Ovary (tissue), 7 donors: ENCODE measurements at regions not wholly inside any gene's neighbourhood (a gene's known extent, or its start where the extent isn't known, plus 50 kb on each side); places are given as distances from the start of the nearest gene placed in this dataset.
"Not testable (repeated sequence)": the region's sequence is repeated elsewhere in the genome, so short reads cannot be mapped to it uniquely, and the experiment has no call there.

ENCODE experiments used
- DNase-seq, 5 donors: peaks; one replicate each; pipeline ENCODE4 v3.0.0-alpha.2; 2019 to 2020
- H3K27ac ChIP-seq, 2 donors: fragments of 200-600 bp; one replicate each; pipeline versions ENCODE4 v1.5.1 to v1.8.0; 2019 to 2022
- H3K27me3 ChIP-seq: fragments of 200-600 bp; one replicate; pipeline ENCODE4 v1.8.0; 2022
- H3K36me3 ChIP-seq: fragments of 200-600 bp; sonication (generic); one replicate; pipeline ENCODE4 v1.5.1; 2019
- H3K4me1 ChIP-seq: one replicate; pipeline ENCODE4 v1.8.1; 2013; ENCODE audit warnings: mild to moderate bottlenecking, moderate library complexity; ENCODE audit not compliant: insufficient read depth
- H3K4me3 ChIP-seq: fragments of 200-600 bp; sonication (generic); one replicate; pipeline ENCODE4 v1.5.1; 2017
- H3K9me3 ChIP-seq, 2 donors: fragments of 200-600 bp in 1 of 2; sonication (generic) in 1 of 2; one replicate each; pipeline versions ENCODE4 v1.5.1 to v1.8.1; 2013 to 2019; ENCODE audit warnings: mild to moderate bottlenecking in 1 of 2, moderate library complexity in 1 of 2
- WGBS, 3 donors: extraction: QIAGEN DNeasy Blood & Tissue Kit in 1 of 3; methylation state at CpG; one replicate each; pipeline versions ENCODE4 v1.1.5 to v1.1.7; 2013 to 2017; 5-methylcytosine and 5-hydroxymethylcytosine counted together
- intact Hi-C, 4 donors: fragments of 100-400 bp; cut with DNase I; formaldehyde crosslinking; loops; one replicate each; pipeline versions ENCODE4 v1.11.0 to v1.15.1; 2022 to 2023
- donor health status: DM: no; HTN: no; CAD: no; lungs with moderate emphysema.
- donor health status: DM: no; HTN: no; CAD: no.
- donor health status: Bipolar disorder and iron deficiency.
- donor health status: DM: no; HTN: no; CAD: no.
- donor health status: DM: yes; HTN: yes; CAD: no.

GRCh38 chr14:19162034-19162706, 194.9 kb downstream of the POTEM start:
- DNase-seq, H3K9me3 ChIP-seq, H3K4me1 ChIP-seq, intact Hi-C loops, H3K27ac ChIP-seq, H3K27me3 ChIP-seq, H3K36me3 ChIP-seq, H3K4me3 ChIP-seq: not testable (repeated sequence)
- WGBS, 3 donors, result 64 to 77% (median 64%) methylated on average over 6 to 7 of the region's 7 CpGs

DNA sequence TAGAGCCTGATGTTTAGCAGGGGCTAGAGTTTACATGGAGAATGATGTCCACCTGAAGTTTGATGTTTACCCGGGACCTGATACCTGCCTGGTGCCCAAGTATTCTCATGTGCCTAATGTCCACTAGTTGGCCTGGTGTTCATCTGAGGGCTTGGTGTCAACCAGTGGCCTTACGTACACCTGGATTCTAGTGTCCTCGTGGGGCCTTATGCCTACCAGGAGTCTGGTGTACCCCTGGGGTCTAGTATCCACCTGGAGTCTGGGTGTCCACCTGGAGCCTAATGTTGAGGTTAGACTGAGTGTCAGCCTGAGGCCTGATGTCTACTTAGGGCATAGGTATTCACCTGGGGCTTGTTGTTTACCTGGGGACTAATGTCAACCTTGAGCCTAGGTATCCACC, 195.7 kb downstream of the POTEM start:
- WGBS, 3 donors, result 54 to 71% methylated on average over 2 of the region's 3 CpGs; no CpG with 5 or more reads in 1 of the 3 donors

GRCh38 chr14:19163891-19164290, 196.7 kb downstream of the POTEM start:
- H3K4me3 ChIP-seq, H3K9me3 ChIP-seq, H3K27ac ChIP-seq, H3K27me3 ChIP-seq, intact Hi-C loops, DNase-seq, H3K36me3 ChIP-seq, H3K4me1 ChIP-seq: not testable (repeated sequence)
- 58 to 64% (median 62%) methylated on average over 2 of the region's 2 CpGs for WGBS, 3 donors

More for the DNA sequence above, 195.7 kb downstream of the POTEM start:
- H3K9me3 ChIP-seq, H3K36me3 ChIP-seq, H3K27me3 ChIP-seq, H3K4me1 ChIP-seq, DNase-seq, H3K4me3 ChIP-seq, H3K27ac ChIP-seq, intact Hi-C loops: not testable (repeated sequence)

DNA sequence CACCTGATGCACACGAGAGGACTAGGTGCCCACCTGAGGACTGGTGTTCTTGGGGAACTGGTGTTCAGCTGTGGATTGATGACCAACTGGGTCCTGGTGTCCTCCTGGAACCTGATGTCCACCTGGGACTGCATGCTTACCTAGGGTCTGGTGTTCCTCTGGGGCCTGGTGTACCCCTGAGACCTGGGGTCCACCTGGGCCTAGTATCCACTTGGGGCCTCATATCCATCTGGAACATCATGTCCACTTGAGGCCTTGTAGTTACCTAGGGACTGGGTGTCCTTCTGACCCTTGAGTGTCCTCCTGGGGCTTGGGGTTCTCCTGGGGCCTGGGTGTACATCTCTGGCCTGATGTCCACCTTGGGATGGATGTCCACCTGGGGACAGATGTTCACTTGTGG, 197.2 kb downstream of the POTEM start:
- WGBS, 3 donors, result no CpG with 5 or more reads among the region's 1 CpG
- H3K4me1 ChIP-seq, H3K27ac ChIP-seq, H3K9me3 ChIP-seq, H3K4me3 ChIP-seq, H3K27me3 ChIP-seq, intact Hi-C loops, DNase-seq, H3K36me3 ChIP-seq: not testable (repeated sequence)

DNA sequence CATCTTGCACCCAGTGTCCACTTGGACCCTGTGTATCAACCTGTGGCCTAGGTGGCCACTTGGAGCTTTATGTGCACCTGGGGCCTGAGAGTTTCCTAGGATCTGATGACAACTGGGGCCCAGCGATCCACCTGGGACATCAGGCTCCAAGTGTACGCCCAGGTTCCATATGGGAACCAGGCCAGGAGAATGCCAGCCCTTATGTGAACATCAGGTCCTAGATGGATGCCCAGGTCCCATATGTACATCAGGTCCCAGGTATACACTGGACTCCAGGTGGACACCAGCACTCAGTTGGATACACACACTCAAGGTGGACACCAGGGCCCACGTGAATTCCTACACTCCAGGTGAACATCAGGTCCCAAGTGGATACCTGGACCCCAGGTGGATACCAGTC, 198.8 kb downstream of the POTEM start:
- H3K4me3 ChIP-seq, H3K9me3 ChIP-seq, intact Hi-C loops, DNase-seq, H3K4me1 ChIP-seq, H3K36me3 ChIP-seq, H3K27me3 ChIP-seq, H3K27ac ChIP-seq: not testable (repeated sequence)
- WGBS, 3 donors, result 72 to 93% methylated on average over 3 of the region's 3 CpGs; no CpG with 5 or more reads in 1 of the 3 donors

GRCh38 chr14:19167454-19168190, 200.4 kb downstream of the POTEM start:
- H3K36me3 ChIP-seq, DNase-seq, H3K27me3 ChIP-seq, intact Hi-C loops, H3K4me1 ChIP-seq, H3K4me3 ChIP-seq, H3K27ac ChIP-seq, H3K9me3 ChIP-seq: not testable (repeated sequence)
- WGBS, 3 donors, result 83 to 89% (median 84%) methylated on average over 7 to 8 of the region's 8 CpGs

GRCh38 chr14:19168261-19168660, 201.0 kb downstream of the POTEM start:
- H3K36me3 ChIP-seq, DNase-seq, H3K4me1 ChIP-seq, H3K4me3 ChIP-seq, intact Hi-C loops, H3K27me3 ChIP-seq, H3K9me3 ChIP-seq, H3K27ac ChIP-seq: not testable (repeated sequence)
- WGBS, 3 donors, result 83 to 92% (median 84%) methylated on average over 7 of the region's 7 CpGs

GRCh38 chr14:19169561-19170362, 202.5 kb downstream of the POTEM start:
- H3K9me3 ChIP-seq, DNase-seq, H3K36me3 ChIP-seq, H3K27me3 ChIP-seq, H3K4me1 ChIP-seq, H3K4me3 ChIP-seq, intact Hi-C loops, H3K27ac ChIP-seq: not testable (repeated sequence)
- WGBS, 3 donors, result 69 to 78% (median 74%) methylated on average over 7 of the region's 7 CpGs

DNA sequence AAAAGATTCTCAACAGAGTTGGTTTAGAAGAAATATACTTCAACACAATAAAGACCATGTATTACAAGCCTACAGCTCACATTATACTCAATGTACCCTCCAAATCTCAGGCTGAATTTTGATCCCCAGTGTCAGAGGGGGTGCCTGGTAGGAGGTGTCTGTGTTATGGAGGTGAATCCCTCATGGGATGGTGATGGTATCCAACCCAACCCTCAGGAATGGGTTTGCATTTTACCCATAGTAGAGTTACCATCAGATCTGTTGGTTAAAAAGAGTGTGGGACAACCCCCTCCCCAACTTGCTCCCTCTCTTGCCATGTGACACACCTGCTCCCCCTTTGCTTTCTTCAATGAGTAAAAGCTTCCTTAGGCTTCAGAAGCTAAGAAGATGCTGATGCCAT, 205.5 kb downstream of the POTEM start:
- DNase-seq, H3K4me3 ChIP-seq, H3K27me3 ChIP-seq, intact Hi-C loops, H3K27ac ChIP-seq, H3K36me3 ChIP-seq, H3K9me3 ChIP-seq, H3K4me1 ChIP-seq: not testable (repeated sequence)

- H3K27me3 ChIP-seq, H3K4me3 ChIP-seq, H3K4me1 ChIP-seq, H3K27ac ChIP-seq, DNase-seq, H3K9me3 ChIP-seq, intact Hi-C loops, H3K36me3 ChIP-seq: not testable (repeated sequence)
- 54 to 84% (median 71%) methylated on average over 2 to 3 of the region's 3 CpGs for WGBS, 3 donors
Measured at GRCh38 chr14:19173188-19173587, 206.0 kb downstream of the POTEM start.

- H3K27me3 ChIP-seq, H3K36me3 ChIP-seq, DNase-seq, H3K4me1 ChIP-seq, intact Hi-C loops, H3K27ac ChIP-seq, H3K9me3 ChIP-seq, H3K4me3 ChIP-seq: not testable (repeated sequence)
- WGBS, 3 donors, result 40 to 67% methylated on average over 2 to 5 of the region's 6 CpGs; no CpG with 5 or more reads in 1 of the 3 donors
Measured at GRCh38 chr14:19177435-19177834, 210.2 kb downstream of the POTEM start.
